HG02938 (cell line): ENCODE measurements at regions not wholly inside any gene's neighbourhood (a gene's known extent, or its start where the extent isn't known, plus 50 kb on each side); places are given as distances from the start of the nearest gene placed in this dataset.

Experiments
- ATAC-seq: cut with Tn5 transposase; IDR thresholded peaks from one replicate; pipeline ENCODE4 v1.9.1; 2021; ENCODE audit warnings: mild to moderate bottlenecking, moderate library complexity; ENCODE audit not compliant: unreplicated experiment

DNA sequence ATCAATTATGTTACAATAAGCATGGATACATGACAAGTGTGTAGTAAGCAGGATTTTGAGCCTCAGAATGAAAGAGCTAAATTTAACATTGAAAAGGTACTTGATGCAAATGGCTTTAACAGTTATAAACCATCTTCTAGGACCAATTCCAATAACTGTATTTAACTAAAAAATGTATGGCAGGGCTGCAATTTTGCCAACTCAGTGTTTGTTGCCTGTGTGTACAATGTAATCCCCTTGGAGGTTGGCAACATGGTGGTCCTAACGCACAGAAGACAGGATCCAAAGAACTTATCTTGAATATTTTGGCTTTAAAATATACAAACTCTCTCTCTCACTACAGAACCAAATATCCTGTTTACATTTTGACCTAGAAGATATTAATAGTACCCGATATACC, 2314.1 kb downstream of the LRRC4C start:
- ATAC-seq: no peak

GRCh38 chr11:39144351-39145130, 2314.9 kb downstream of the LRRC4C start:
- ATAC-seq: no peak

- no peak for ATAC-seq
Observed at GRCh38 chr11:39139581-39139980, 2319.9 kb downstream of the LRRC4C start.

DNA sequence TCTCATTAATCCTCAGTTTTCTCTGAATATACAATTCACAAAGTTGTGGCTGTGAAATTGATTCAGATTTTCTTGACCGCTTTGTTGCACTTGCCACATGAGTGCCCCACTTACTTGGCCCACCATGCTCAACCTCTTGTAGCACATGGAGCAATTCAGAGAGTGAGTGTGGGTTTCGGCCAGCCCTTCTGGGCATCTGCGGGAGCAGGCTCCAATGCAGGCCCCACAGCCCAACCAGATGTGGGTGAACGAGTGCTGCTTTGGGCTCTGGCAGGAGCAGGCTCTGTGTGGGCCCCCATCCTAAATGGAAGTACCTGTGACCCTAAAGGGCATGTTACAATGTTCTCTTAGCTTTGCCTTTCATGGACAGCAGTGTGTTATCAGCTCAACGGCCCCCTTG, 2338.6 kb downstream of the LRRC4C start:
- no peak for ATAC-seq

- no peak for ATAC-seq
Observed at GRCh38 chr11:39113606-39114005, 2345.8 kb downstream of the LRRC4C start.

GRCh38 chr11:39102236-39102635, 2357.2 kb downstream of the LRRC4C start:
- no peak for ATAC-seq

- ATAC-seq: no peak
Observed at GRCh38 chr11:39078465-39078864, 2381.0 kb downstream of the LRRC4C start.

DNA sequence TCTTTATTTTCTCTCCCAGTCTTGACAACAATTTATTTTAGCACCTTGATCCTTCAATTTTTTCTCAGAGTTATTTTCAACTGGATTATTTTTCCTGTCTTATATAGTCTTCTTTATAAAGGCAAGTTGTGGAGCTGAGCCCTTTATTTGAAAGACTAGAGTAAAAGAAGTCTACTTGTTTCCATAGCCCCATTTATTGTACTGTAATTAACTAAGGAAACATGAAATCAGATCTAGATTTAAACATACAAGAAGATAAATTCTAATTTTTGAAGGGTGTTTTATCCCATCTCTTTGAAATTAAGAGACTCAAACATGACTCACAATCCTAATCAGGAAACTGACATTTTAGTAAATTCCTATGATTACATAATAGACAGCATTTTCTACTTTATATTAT, 2421.8 kb downstream of the LRRC4C start:
- no peak for ATAC-seq

DNA sequence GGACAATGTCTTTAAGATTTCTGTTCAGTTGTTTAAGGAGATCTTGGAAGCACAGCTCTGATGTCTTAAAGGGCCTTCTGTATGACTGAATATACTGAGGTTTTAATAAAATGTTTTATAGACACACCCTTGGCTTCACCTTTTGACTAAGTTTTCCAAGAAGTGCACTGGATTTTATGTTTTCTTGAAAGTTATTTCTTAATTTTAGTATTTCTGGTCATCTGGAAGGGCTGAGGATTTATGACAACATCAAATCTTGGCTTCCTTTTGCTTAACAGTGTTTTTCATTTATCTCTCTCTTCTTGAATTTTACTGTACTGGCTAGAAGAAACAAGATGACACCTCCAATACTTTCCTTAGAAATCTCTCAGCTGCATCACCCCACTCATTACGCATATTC, 2423.4 kb downstream of the LRRC4C start:
- no peak for ATAC-seq

- no peak for ATAC-seq
Observed at GRCh38 chr11:39021539-39021938, 2423.5 kb upstream of the RAG2 start.

- no peak for ATAC-seq
Observed at GRCh38 chr11:39011797-39012196, 2413.8 kb upstream of the RAG2 start.

DNA sequence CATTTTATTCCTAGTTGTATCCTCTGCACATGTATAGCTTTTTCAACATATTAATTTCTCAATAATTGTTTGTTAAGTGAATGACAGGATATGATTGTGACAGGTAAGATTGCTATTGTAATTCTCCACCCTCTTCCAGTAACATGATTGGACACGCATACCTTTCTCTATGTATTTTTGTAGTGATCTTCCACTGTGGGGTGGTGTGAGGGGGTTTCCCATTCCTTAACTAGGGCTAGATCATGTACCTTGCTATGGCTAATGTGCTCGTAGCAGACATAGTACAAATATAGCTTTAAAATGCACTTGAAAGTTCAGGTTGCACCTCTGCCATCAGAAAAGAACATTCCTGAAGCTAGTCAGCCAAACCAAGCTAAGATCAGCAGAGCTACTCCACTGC, 2392.8 kb upstream of the RAG2 start:
- ATAC-seq: no peak

GRCh38 chr11:38990139-38990538, 2392.1 kb upstream of the RAG2 start:
- ATAC-seq: no peak

- ATAC-seq: no peak
Observed at GRCh38 chr11:38988908-38989307, 2390.9 kb upstream of the RAG2 start.

DNA sequence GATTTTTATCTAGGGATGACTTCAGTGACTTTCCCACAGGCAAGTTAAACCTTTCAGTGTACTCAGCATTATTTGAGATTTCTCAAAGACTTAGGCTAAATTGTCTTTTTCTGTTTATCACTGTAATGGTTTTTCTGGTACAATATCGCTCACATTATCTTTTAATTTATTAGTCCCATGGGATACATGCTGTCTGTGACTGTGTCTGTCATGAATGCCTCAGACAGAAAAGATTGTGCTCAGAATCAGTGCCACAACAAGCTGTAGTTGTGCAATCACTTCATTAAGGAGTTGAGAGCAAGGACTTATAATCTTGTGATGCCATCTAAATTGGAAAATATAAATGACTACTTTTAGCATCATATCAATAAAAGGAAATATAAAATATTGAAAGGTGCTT, 2374.2 kb upstream of the RAG2 start:
- no peak for ATAC-seq

GRCh38 chr11:38971141-38971540, 2373.1 kb upstream of the RAG2 start:
- ATAC-seq: no peak

DNA sequence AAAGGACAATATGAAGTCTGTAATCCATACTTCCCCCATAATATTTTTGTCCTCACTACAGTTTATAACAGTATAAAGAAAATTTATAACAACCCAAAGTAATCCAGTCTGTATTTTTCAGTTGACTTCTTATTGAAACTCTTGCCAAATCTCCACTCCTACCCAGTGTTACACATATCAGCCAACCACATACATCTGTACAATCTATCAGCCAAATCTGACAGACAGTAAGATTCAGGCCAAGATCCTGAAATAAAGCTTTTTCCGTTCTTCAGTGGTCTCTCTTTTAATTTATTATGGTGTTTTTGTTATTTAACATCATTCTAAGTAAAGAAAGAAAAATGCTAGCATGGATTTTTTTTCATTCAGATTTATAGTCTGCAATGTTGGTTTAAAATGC, 2370.9 kb upstream of the RAG2 start:
- ATAC-seq: no peak

- no peak for ATAC-seq
Observed at GRCh38 chr11:38952698-38953097, 2354.7 kb upstream of the RAG2 start.

DNA sequence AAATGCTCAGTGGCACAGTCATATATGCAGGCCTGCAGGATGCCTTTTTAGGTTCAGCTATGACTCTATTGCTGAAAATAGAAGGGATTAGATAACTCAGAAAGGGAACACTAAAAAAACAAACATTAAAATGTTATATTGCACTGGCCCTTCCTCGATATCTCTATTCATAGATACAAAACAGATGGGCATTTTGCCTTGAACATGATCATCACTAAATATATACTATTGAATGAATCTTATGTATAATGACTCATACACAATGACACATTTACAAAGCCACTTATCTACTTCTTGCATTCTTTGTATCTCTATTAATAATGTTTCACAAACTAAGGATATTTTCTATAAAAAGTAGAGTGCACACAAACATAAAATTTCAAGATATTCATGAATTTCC, 2352.8 kb upstream of the RAG2 start:
- ATAC-seq: no peak

- ATAC-seq: no peak
Observed at GRCh38 chr11:38948392-38948791, 2350.4 kb upstream of the RAG2 start.

GRCh38 chr11:38937709-38938108, 2339.7 kb upstream of the RAG2 start:
- no peak for ATAC-seq

- ATAC-seq: no peak
Observed at GRCh38 chr11:38935941-38936340, 2337.9 kb upstream of the RAG2 start.

- ATAC-seq: no peak
Observed at GRCh38 chr11:38927993-38928392, 2330.0 kb upstream of the RAG2 start.
